Tibial artery (tissue), 4 donors: ENCODE measurements at regions not wholly inside any gene's neighbourhood (a gene's known extent, or its start where the extent isn't known, plus 50 kb on each side); places are given as distances from the start of the nearest gene placed in this dataset.

Source experiments
- DNase-seq, 2 donors: peaks; one replicate each; pipeline ENCODE4 v3.0.0-alpha.2; 2019
- H3K27ac ChIP-seq, 2 donors: fragments of 200-600 bp; sonication (generic) in 1 of 2; 1 replicate in 1 of 2; 2 replicates in 1 of 2; pipeline ENCODE4 v1.5.1; 2018 to 2019; ENCODE audit warnings: mild to moderate bottlenecking in 1 of 2
- H3K27me3 ChIP-seq, 2 donors: fragments of 200-600 bp; sonication (generic) in 1 of 2; one replicate each; pipeline versions ENCODE4 v1.5.1 to v1.6.0; 2016 to 2019
- H3K36me3 ChIP-seq, 3 donors: fragments of 200-600 bp; sonication (generic) in 2 of 3; one replicate each; pipeline ENCODE4 v1.5.1; 2016 to 2019; ENCODE audit warnings: mild to moderate bottlenecking in 2 of 3
- H3K4me1 ChIP-seq, 4 donors: fragments of 200-600 bp; sonication (generic) in 2 of 4; 1 replicate in 3 of 4; 2 replicates in 1 of 4; pipeline ENCODE4 v1.5.1; 2016 to 2019
- H3K4me3 ChIP-seq, 2 donors: fragments of 200-600 bp; sonication (generic) in 1 of 2; 1 replicate in 1 of 2; 2 replicates in 1 of 2; pipeline ENCODE4 v1.5.1; 2018 to 2019; ENCODE audit warnings: mild to moderate bottlenecking in 2 of 2
- H3K9me3 ChIP-seq, 3 donors: fragments of 200-600 bp; sonication (generic) in 1 of 3; one replicate each; pipeline ENCODE4 v1.5.1; 2016 to 2019
- intact Hi-C: fragments of 100-400 bp; cut with DNase I; formaldehyde crosslinking; loops from one replicate; pipeline ENCODE4 v1.15.0; 2023; ENCODE audit warnings: low total_unique reads
- TF ChIP-seq, protein P1 (sequence below), 2 experiments: fragments of 200-600 bp in 1 of 2; fragments of 450-650 bp in 1 of 2; IDR thresholded peaks; one replicate each; pipeline ENCODE4 v1.5.1; 2017 to 2019; ENCODE audit warnings: antibody characterized with exemption in 2 of 2, mild to moderate bottlenecking in 1 of 2, moderate library complexity in 1 of 2

DNA sequence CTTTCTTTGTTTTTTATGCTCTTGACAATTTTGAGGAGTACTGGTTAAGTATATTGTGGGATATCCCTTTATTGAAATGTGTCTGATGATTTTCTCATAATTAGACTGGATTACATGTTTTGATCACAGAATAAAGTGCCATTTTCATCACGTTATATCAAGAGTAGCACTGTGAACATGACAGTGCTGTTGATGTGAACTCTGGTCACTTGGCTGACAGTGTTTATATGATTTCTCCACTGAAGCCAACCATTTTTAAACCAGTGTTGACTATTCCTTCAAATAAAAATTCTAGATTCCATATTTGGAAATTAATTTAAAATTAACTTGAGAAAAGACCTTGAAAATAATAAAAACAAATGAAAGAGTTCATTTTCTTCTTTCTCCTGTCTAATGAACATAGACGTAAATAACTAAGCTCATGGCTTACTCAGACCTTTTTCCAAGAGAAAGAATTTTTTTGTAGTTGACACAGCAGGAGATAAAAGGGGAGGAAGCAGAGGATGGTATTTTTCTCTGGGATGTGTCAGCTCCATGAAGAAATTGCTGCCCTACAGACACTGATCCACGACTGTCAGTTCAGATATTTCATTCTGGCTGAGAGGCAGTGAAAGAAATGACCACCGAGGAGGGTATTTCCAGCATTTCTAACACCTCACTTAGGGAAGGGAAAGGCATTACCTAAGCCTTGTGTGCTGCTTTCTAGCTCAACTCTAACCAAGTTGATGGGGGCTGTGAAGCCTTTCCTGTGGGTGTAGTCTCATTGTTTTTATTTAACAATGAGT lies 150.9 kb upstream of the ANK2 start:
- DNase-seq, result no peak
- intact Hi-C loops, result no loop called here
- Histone ChIP-seq H3K36me3 (no peaks in the 10 kb centered on the region), H3K9me3 (no peaks in the 10 kb centered on the region), H3K4me3 (no peak overlapping the region), H3K27ac (no peak overlapping the region), H3K4me1 (peaks cover 0 to 27% (median 3%) of the 10 kb centered on the region in 4 donors), H3K27me3 (no peaks in the 10 kb centered on the region)
- TF ChIP-seq, protein P1, sequence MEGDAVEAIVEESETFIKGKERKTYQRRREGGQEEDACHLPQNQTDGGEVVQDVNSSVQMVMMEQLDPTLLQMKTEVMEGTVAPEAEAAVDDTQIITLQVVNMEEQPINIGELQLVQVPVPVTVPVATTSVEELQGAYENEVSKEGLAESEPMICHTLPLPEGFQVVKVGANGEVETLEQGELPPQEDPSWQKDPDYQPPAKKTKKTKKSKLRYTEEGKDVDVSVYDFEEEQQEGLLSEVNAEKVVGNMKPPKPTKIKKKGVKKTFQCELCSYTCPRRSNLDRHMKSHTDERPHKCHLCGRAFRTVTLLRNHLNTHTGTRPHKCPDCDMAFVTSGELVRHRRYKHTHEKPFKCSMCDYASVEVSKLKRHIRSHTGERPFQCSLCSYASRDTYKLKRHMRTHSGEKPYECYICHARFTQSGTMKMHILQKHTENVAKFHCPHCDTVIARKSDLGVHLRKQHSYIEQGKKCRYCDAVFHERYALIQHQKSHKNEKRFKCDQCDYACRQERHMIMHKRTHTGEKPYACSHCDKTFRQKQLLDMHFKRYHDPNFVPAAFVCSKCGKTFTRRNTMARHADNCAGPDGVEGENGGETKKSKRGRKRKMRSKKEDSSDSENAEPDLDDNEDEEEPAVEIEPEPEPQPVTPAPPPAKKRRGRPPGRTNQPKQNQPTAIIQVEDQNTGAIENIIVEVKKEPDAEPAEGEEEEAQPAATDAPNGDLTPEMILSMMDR (IDR thresholded peaks at IDR 0.05), result no peak

DNA sequence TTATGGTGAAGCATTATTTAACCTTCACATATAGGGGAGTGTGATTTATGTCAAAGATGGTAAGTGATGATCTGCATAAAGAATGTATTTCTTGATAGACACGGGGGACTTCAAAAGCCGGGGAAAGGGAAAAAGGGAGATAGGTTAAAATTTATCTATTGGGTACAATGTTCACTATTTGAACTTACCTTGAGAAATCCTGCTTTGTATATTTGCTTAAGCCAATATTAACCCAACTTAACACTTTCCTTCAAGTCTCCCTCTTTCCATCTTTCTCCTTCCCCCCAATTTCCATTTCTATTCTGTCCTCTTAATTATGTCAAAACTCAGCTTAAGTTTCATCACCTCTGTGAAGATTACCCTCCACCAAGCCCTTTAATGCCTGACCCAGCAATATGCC lies 149.0 kb upstream of the ANK2 start:
- TF ChIP-seq, protein P1 (IDR thresholded peaks at IDR 0.05), result no peak
- intact Hi-C loops, result no loop called here
- H3K9me3 ChIP-seq, result no peaks in the 10 kb centered on the region
- no peak overlapping the region for H3K27ac ChIP-seq
- no peaks in the 10 kb centered on the region for H3K27me3 ChIP-seq
- peaks cover 0 to 25% (median 3%) of the 10 kb centered on the region in 4 donors for H3K4me1 ChIP-seq
- no peak for DNase-seq
- H3K36me3 ChIP-seq, result no peaks in the 10 kb centered on the region
- no peak overlapping the region for H3K4me3 ChIP-seq

DNA sequence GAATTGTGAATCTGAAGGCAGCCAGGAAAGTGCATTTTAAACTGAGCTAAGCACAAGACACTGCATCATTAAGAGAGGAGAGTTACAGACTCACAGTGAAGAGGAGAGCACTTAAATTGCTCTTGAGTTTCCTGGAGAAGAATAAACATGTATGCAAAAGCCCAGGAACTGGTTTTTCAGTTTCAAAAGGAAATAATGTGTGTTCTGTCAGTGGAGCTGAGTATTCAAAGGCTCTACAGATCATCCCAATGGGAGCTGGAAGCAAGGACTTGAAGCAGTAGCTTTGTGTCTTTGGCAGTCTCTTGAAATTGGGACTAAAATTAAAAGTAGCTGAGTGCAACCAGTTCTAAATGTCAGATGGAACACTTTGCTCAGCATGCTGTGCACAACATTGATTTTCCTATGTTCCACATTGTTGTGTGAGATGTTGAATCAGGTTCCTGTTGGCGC lies 147.5 kb upstream of the ANK2 start:
- intact Hi-C loops, result no loop called here
- TF ChIP-seq, protein P1 (IDR thresholded peaks at IDR 0.05), result no peak
- peaks cover 0 to 12% (median 0%) of the 10 kb centered on the region in 4 donors for H3K4me1 ChIP-seq
- H3K9me3 ChIP-seq, result no peaks in the 10 kb centered on the region
- H3K27ac ChIP-seq, result no peak overlapping the region
- no peaks in the 10 kb centered on the region for H3K27me3 ChIP-seq
- no peaks in the 10 kb centered on the region for H3K36me3 ChIP-seq
- H3K4me3 ChIP-seq, result no peak overlapping the region
- DNase-seq, result no peak

DNA sequence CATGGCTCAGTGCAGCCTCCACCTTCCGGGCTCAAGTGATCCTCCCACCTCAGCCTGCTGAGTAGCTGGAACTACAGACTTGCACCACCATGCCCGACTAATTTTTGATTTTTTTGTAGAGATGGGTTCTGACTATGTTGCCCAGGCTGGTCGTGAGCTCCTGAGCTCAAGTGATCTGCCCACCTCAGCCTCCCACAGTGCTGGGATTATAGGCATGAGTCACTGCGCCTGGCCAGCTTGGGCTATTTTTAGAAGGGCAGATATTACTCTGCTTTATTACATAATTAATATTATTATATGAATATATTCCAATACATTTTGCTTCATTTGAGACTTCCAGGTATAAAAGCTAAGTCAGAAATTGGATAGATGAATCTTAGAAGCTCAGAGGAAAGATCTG lies 143.7 kb upstream of the ANK2 start:
- Histone ChIP-seq H3K4me3 (no peak overlapping the region), H3K9me3 (no peaks in the 10 kb centered on the region), H3K27me3 (no peaks in the 10 kb centered on the region), H3K36me3 (no peaks in the 10 kb centered on the region), H3K27ac (no peak overlapping the region), H3K4me1 (peaks cover 0 to 19% (median 2%) of the 10 kb centered on the region in 4 donors)
- TF ChIP-seq, protein P1 (IDR thresholded peaks at IDR 0.05), result no peak
- no peak for DNase-seq
- intact Hi-C loops, result no loop called here

DNA sequence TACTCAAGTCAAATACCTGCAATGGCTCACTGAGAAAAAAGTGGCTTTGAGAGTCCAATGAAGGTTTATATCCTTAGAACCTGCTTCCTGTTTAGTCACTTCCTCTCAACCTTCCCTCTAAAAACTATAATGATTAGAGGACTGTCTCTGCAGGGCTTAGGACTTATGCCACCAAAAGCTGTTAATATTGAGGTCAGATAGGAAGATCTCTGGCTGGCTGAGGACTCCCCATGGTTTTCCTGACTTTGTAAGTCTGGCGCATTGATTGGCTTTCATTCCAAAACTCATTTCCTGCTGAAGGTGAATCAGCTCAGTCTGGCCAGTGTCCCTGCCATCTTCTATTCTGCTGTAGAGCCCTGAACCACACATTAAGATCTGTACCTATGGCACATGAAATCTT lies 140.9 kb upstream of the ANK2 start:
- Histone ChIP-seq H3K27me3 (no peaks in the 10 kb centered on the region), H3K27ac (no peak overlapping the region), H3K36me3 (no peaks in the 10 kb centered on the region), H3K4me3 (no peak overlapping the region), H3K9me3 (no peaks in the 10 kb centered on the region), H3K4me1 (peaks cover 0 to 8% (median 2%) of the 10 kb centered on the region in 4 donors)
- DNase-seq, result no peak
- intact Hi-C loops, result no loop called here
- TF ChIP-seq, protein P1 (IDR thresholded peaks at IDR 0.05), result no peak
